Neural crest cell (in vitro differentiated cells): ENCODE measurements at regions not wholly inside any gene's neighbourhood (a gene's known extent, or its start where the extent isn't known, plus 50 kb on each side); places are given as distances from the start of the nearest gene placed in this dataset.

ENCODE experiments used
- DNase-seq: peaks from one replicate; pipeline ENCODE4 v3.0.0; 2021; ENCODE audit warnings: low read depth, mixed read lengths, low spot score
- H3K27ac Mint-ChIP-seq: one replicate; pipeline ENCODE4 v1.8.0; 2021; ENCODE audit warnings: mild to moderate bottlenecking, mixed read lengths; ENCODE audit not compliant: unreplicated experiment
- H3K27me3 Mint-ChIP-seq: 2 replicates; pipeline ENCODE4 v1.8.0; 2021; ENCODE audit warnings: low read depth, mild to moderate bottlenecking, mixed read lengths
- H3K36me3 Mint-ChIP-seq: 2 replicates; pipeline ENCODE4 v1.8.0; 2021; ENCODE audit warnings: low read depth, mild to moderate bottlenecking, mixed read lengths
- H3K4me1 Mint-ChIP-seq: 2 replicates; pipeline ENCODE4 v1.8.0; 2021; ENCODE audit warnings: mixed read lengths
- H3K4me3 Mint-ChIP-seq: one replicate; pipeline ENCODE4 v1.8.0; 2021; ENCODE audit warnings: mild to moderate bottlenecking, mixed read lengths
- H3K9me3 Mint-ChIP-seq: 2 replicates; pipeline ENCODE4 v1.8.0; 2021; ENCODE audit warnings: mixed read lengths
- TF ChIP-seq, protein P1 (sequence below): fragments of 200-600 bp; sonication (generic); conservative IDR thresholded peaks from 2 replicates; pipeline ENCODE4 v1.5.0; 2021; ENCODE audit warnings: antibody characterized with exemption, mild to moderate bottlenecking

DNA sequence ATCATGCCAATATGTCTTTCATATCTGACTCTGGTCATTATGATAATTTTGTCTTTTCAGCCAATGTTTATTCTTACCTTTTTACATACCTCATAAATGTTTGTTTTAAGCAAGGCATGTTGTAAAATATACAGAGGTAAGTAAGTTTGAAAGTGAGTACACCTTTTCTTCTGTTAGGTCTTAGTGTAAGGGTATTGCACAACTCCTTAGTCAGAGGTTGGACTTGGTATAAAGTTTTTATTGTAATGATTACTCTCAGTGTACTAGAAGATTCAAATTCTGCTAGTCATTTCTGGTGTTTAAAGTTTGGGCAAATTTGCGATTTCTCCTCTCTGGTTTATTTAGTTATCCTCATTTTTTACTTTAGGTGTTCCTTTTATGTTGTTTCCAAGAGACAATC, 564.3 kb upstream of the FSIP2 start:
- DNase-seq: no peak
- Mint-ChIP-seq H3K4me3 (no peak overlapping the region), H3K36me3 (no peaks in the 10 kb centered on the region), H3K9me3 (no peaks in the 10 kb centered on the region), H3K4me1 (no peaks in the 10 kb centered on the region), H3K27ac (no peak overlapping the region), H3K27me3 (peaks cover 4% of the 10 kb centered on the region)
- TF ChIP-seq, protein P1, sequence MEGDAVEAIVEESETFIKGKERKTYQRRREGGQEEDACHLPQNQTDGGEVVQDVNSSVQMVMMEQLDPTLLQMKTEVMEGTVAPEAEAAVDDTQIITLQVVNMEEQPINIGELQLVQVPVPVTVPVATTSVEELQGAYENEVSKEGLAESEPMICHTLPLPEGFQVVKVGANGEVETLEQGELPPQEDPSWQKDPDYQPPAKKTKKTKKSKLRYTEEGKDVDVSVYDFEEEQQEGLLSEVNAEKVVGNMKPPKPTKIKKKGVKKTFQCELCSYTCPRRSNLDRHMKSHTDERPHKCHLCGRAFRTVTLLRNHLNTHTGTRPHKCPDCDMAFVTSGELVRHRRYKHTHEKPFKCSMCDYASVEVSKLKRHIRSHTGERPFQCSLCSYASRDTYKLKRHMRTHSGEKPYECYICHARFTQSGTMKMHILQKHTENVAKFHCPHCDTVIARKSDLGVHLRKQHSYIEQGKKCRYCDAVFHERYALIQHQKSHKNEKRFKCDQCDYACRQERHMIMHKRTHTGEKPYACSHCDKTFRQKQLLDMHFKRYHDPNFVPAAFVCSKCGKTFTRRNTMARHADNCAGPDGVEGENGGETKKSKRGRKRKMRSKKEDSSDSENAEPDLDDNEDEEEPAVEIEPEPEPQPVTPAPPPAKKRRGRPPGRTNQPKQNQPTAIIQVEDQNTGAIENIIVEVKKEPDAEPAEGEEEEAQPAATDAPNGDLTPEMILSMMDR: no peak

DNA sequence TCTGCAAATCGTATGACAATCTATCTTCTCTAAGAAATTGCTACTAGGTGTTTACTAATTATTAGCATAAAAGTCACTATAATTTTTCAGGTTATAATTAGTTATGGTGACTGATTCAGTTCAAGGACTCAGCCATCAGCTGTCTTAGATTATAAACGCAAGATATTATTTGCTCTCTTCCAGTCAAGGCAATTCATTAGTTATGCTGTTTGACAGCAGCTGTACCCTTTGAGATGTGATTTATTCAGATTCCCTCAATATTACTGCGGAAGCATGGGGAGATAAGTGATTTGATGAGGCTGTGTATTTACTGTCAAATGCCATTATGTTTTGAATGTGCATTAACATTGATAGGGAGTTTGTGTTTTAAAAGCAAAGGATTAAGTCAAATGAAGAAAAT, 558.9 kb upstream of the FSIP2 start:
- peaks cover 4% of the 10 kb centered on the region for H3K27me3 Mint-ChIP-seq
- no peak overlapping the region for H3K4me3 Mint-ChIP-seq
- no peaks in the 10 kb centered on the region for H3K4me1 Mint-ChIP-seq
- H3K9me3 Mint-ChIP-seq: no peaks in the 10 kb centered on the region
- DNase-seq: no peak
- no peak overlapping the region for H3K27ac Mint-ChIP-seq
- TF ChIP-seq, protein P1: no peak
- H3K36me3 Mint-ChIP-seq: no peaks in the 10 kb centered on the region

DNA sequence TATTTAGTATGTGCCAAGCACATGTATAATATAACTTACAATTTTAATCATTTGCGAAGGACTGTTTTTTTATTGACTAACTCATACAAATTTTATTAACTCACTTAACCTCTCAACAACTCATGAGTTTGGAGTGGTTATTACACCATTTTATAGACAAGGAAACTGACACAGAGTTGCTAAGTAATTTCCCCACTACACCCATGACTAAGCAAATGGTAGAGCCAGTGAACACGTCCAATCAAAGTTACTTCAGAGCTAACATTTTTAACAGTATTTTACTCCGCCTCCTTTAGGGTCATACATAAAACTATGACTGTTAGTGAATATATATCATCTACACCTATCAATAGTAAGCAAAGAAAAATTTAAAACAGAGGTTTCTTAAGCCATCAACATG, 556.7 kb upstream of the FSIP2 start:
- Mint-ChIP-seq H3K4me1 (no peaks in the 10 kb centered on the region), H3K27ac (no peak overlapping the region), H3K4me3 (no peak overlapping the region), H3K27me3 (peaks cover 4% of the 10 kb centered on the region), H3K36me3 (no peaks in the 10 kb centered on the region), H3K9me3 (no peaks in the 10 kb centered on the region)
- no peak for DNase-seq
- TF ChIP-seq, protein P1: no peak

DNA sequence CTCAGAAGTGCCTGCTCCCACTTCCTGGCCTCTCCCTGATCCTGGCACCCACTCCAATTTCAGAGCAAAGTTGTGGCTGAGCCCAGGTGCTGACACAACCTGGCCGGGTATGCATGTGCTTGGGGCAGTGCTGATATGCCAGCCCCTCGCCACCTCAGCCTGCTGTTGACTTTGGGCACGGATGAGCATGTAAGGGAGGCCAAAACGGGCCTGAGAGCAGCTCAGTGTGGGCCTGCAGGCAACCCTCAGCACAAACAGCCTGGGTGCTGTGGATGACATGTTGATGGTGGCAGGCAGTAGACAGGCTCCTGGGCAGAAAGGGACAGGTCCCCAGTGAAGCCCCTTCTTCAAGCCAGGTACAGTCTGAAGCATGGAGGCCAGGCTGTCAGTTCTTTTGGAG, 553.6 kb upstream of the FSIP2 start:
- DNase-seq: no peak
- H3K9me3 Mint-ChIP-seq: no peaks in the 10 kb centered on the region
- H3K4me1 Mint-ChIP-seq: no peaks in the 10 kb centered on the region
- TF ChIP-seq, protein P1: no peak
- no peak overlapping the region for H3K27ac Mint-ChIP-seq
- no peak overlapping the region for H3K4me3 Mint-ChIP-seq
- no peaks in the 10 kb centered on the region for H3K27me3 Mint-ChIP-seq
- no peaks in the 10 kb centered on the region for H3K36me3 Mint-ChIP-seq

DNA sequence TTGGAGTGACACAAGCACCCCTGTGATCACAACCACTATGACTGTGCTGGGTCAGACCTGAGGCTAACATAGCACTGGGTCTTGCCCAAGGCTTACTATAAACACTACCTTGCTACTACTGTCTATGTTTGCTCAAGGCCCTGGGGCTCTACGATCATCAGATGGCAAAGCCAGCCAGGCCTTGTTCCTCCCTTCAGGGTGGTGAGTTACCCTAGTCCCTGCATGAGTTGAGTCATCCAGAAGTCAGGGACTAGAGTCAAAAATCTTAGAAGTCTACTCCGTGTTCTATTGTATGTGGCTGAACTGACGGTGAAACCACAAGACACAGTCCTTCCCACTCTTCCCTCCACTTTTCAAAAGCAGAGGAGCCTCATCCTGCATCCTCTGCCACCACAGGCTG, 551.2 kb upstream of the FSIP2 start:
- H3K27ac Mint-ChIP-seq: no peak overlapping the region
- H3K36me3 Mint-ChIP-seq: no peaks in the 10 kb centered on the region
- TF ChIP-seq, protein P1: no peak
- H3K9me3 Mint-ChIP-seq: no peaks in the 10 kb centered on the region
- H3K27me3 Mint-ChIP-seq: no peaks in the 10 kb centered on the region
- DNase-seq: no peak
- no peak overlapping the region for H3K4me3 Mint-ChIP-seq
- H3K4me1 Mint-ChIP-seq: no peaks in the 10 kb centered on the region

DNA sequence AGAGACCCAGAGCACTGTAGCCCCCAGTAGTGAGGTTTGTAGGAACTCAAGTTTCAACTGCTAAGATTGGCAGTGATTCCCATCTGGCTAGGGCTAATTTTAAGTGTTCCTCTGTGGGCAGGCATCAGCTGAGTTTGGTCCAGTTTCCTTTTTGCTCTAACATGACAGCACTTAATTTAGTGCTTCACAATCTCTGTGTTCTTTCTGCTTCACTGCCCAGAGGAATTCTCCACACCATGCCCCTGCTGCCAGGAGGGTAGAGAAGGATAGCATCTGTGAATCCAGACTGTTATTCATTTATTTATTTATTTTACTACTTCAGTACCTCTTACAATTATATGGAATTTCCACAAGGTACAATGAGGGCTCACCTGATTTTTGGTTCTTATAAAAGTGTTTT, 549.9 kb upstream of the FSIP2 start:
- Mint-ChIP-seq H3K4me3 (no peak overlapping the region), H3K36me3 (no peaks in the 10 kb centered on the region), H3K9me3 (peaks cover 9% of the 10 kb centered on the region), H3K4me1 (no peaks in the 10 kb centered on the region), H3K27ac (no peak overlapping the region), H3K27me3 (no peaks in the 10 kb centered on the region)
- DNase-seq: no peak
- TF ChIP-seq, protein P1: no peak
